Fibroblast of lung (primary cell): ENCODE measurements at regions not wholly inside any gene's neighbourhood (a gene's known extent, or its start where the extent isn't known, plus 50 kb on each side); places are given as distances from the start of the nearest gene placed in this dataset.

ENCODE experiments used
- CTCF ChIP-seq, 2 donors: IDR thresholded peaks in 1 of 2; conservative IDR thresholded peaks in 1 of 2; 1 replicate in 1 of 2; 2 replicates in 1 of 2; pipeline ENCODE4 v1.5.1; 2011 to 2012; ENCODE audit warnings: low read length in 2 of 2, control low read depth in 1 of 2, inconsistent platforms in 1 of 2, low read depth in 1 of 2, mild to moderate bottlenecking in 1 of 2
- EZH2 ChIP-seq: IDR thresholded peaks from 2 replicates; pipeline ENCODE4 v1.5.1; 2012; ENCODE audit warnings: low read length, control low read depth, mild to moderate bottlenecking; ENCODE audit errors: missing control alignments

DNA sequence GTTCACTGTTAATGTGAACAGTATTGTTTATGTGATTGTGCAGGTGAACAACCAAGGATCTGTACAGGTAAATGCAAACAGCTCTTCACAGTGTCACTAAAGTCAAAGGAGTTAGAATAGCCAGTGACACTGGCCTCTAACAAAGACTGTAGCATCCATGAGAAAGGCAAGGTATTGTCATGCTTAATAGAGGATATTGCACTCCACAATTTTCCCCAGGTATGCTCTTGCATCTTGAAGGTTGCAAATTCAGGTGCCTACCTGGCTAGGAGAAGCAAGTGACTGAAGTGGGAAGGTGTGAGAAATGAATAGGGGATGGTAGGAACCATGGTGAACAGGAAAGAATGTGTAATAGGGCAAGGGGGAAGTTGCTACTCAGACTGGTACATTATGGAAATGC lies 101.2 kb upstream of the EFNA5 start:
- TF ChIP-seq CTCF (conservative IDR thresholded peaks at IDR 0.05 in 1 of 2, IDR thresholded peaks at IDR 0.05 in 1 of 2; ENCODE audit: low read depth in 1 of 2, low read length in 2 of 2) (no peak), EZH2 (no peak)
